GM18867 (cell line): ENCODE measurements at regions not wholly inside any gene's neighbourhood (a gene's known extent, or its start where the extent isn't known, plus 50 kb on each side); places are given as distances from the start of the nearest gene placed in this dataset.

ENCODE experiments used
- ATAC-seq: cut with Tn5 transposase; IDR thresholded peaks from one replicate; pipeline ENCODE4 v1.9.1; 2021; ENCODE audit warnings: mild to moderate bottlenecking, moderate library complexity; ENCODE audit not compliant: unreplicated experiment

- no peak for ATAC-seq
These were observed 111.7 kb downstream of the MYCN start for GRCh38 chr2:16051841-16052564.

- ATAC-seq: no peak
These were observed 110.6 kb downstream of the MYCN start for GRCh38 chr2:16050908-16051489.

GRCh38 chr2:16050261-16050907 lies 110.0 kb downstream of the MYCN start:
- ATAC-seq: no peak

GRCh38 chr2:16049406-16049805 lies 109.1 kb downstream of the MYCN start:
- no peak for ATAC-seq

GRCh38 chr2:16048466-16048865 lies 108.1 kb downstream of the MYCN start:
- no peak for ATAC-seq

GRCh38 chr2:16047701-16048100 lies 107.4 kb downstream of the MYCN start:
- no peak for ATAC-seq

- ATAC-seq: no peak
These were observed 106.3 kb downstream of the MYCN start for GRCh38 chr2:16046649-16047048.

GRCh38 chr2:16045653-16046352 lies 105.5 kb downstream of the MYCN start:
- ATAC-seq: no peak

GRCh38 chr2:16044946-16045456 lies 104.7 kb downstream of the MYCN start:
- ATAC-seq: no peak

- no peak for ATAC-seq
These were observed 103.3 kb downstream of the MYCN start for GRCh38 chr2:16043627-16044026.

GRCh38 chr2:16043192-16043591 lies 102.8 kb downstream of the MYCN start:
- ATAC-seq: no peak

GRCh38 chr2:16042201-16042700 lies 101.9 kb downstream of the MYCN start:
- ATAC-seq: no peak

GRCh38 chr2:16040271-16041010 lies 100.1 kb downstream of the MYCN start:
- ATAC-seq: no peak

- no peak for ATAC-seq
These were observed 99.5 kb downstream of the MYCN start for GRCh38 chr2:16039823-16040222.

GRCh38 chr2:16039055-16039454 lies 98.7 kb downstream of the MYCN start:
- no peak for ATAC-seq

- ATAC-seq: no peak
These were observed 98.3 kb downstream of the MYCN start for GRCh38 chr2:16038621-16039020.

- no peak for ATAC-seq
These were observed 97.6 kb downstream of the MYCN start for GRCh38 chr2:16037808-16038457.

- ATAC-seq: no peak
These were observed 96.6 kb downstream of the MYCN start for GRCh38 chr2:16036951-16037350.

GRCh38 chr2:16035747-16036745 lies 95.7 kb downstream of the MYCN start:
- no peak for ATAC-seq
